CD14-positive monocyte (primary cell): ENCODE measurements at regions not wholly inside any gene's neighbourhood (a gene's known extent, or its start where the extent isn't known, plus 50 kb on each side); places are given as distances from the start of the nearest gene placed in this dataset.
A peak's percentile ranks its signal among the peaks of the same experiment; 100 is the strongest.

Experiments
- DNase-seq, 3 donors: peaks; one replicate each; pipeline ENCODE4 v3.0.0-alpha.2; 2011 to 2022
- H2AFZ ChIP-seq: 2 replicates; pipeline ENCODE4 v1.6.0; 2012; ENCODE audit warnings: mild to moderate bottlenecking, low read depth, low read length, inconsistent platforms; ENCODE audit not compliant: insufficient read depth, poor library complexity, severe bottlenecking
- H3K27ac ChIP-seq, 2 donors: 1 replicate in 1 of 2; 2 replicates in 1 of 2; pipeline ENCODE4 v1.5.1; 2012 to 2013; ENCODE audit warnings: low read length in 2 of 2, control low read depth in 1 of 2, inconsistent platforms in 1 of 2, low read depth in 1 of 2, mild to moderate bottlenecking in 1 of 2
- H3K27me3 ChIP-seq, 2 donors: one replicate each; pipeline versions ENCODE4 v1.6.0 to v1.6.1; 2011 to 2013; ENCODE audit warnings: low read length in 2 of 2; ENCODE audit not compliant: control insufficient read depth in 2 of 2, insufficient read depth in 2 of 2
- H3K36me3 ChIP-seq, 2 donors: replicated peaks in 1 of 2; 1 replicate in 1 of 2; 2 replicates in 1 of 2; pipeline versions ENCODE4 v1.5.1 to v1.6.1; 2012 to 2013; ENCODE audit warnings: low read length in 2 of 2, control low read depth in 1 of 2, inconsistent platforms in 1 of 2, mild to moderate bottlenecking in 1 of 2; ENCODE audit not compliant: insufficient read depth in 2 of 2, control insufficient read depth in 1 of 2
- H3K4me1 ChIP-seq, 2 donors: 1 replicate in 1 of 2; 2 replicates in 1 of 2; pipeline versions ENCODE4 v1.5.1 to v1.6.1; 2012 to 2013; ENCODE audit warnings: low read length in 2 of 2, control low read depth in 1 of 2, inconsistent platforms in 1 of 2, mild to moderate bottlenecking in 1 of 2, moderate library complexity in 1 of 2; ENCODE audit not compliant: insufficient read depth in 2 of 2, control insufficient read depth in 1 of 2
- H3K4me2 ChIP-seq: replicated peaks from 2 replicates; pipeline ENCODE3; 2012; ENCODE audit warnings: low read length, moderate library complexity, mild to moderate bottlenecking; ENCODE audit not compliant: poor library complexity, severe bottlenecking; ENCODE audit errors: extremely low read depth
- H3K4me3 ChIP-seq, 3 experiments: fragments of 200-600 bp in 1 of 3; sonication (generic) in 1 of 3; replicated peaks in 1 of 3; 1 replicate in 2 of 3; 2 replicates in 1 of 3; pipeline ENCODE4 v1.5.1; 2011 to 2013; ENCODE audit warnings: low read length in 3 of 3, mild to moderate bottlenecking in 3 of 3, control low read depth in 2 of 3, low read depth in 2 of 3, inconsistent platforms in 1 of 3, moderate library complexity in 1 of 3
- H3K79me2 ChIP-seq: 2 replicates; pipeline ENCODE4 v1.6.0; 2012; ENCODE audit warnings: mild to moderate bottlenecking, control low read depth, inconsistent platforms, low read length, moderate library complexity; ENCODE audit not compliant: insufficient read depth
- H3K9ac ChIP-seq: 2 replicates; pipeline ENCODE4 v1.6.0; 2017; ENCODE audit warnings: low read length, mild to moderate bottlenecking; ENCODE audit not compliant: insufficient read depth, poor library complexity, severe bottlenecking
- H3K9me3 ChIP-seq, 2 donors: replicated peaks in 1 of 2; 1 replicate in 1 of 2; 2 replicates in 1 of 2; pipeline versions ENCODE4 v1.5.1 to v1.6.1; 2012 to 2013; ENCODE audit warnings: low read length in 2 of 2, control low read depth in 1 of 2; ENCODE audit not compliant: control insufficient read depth in 1 of 2, insufficient read depth in 1 of 2
- H4K20me1 ChIP-seq: 2 replicates; pipeline ENCODE4 v1.6.0; 2012; ENCODE audit warnings: mild to moderate bottlenecking, low read length, control low read depth, moderate library complexity; ENCODE audit not compliant: insufficient read depth
- H3K27ac Mint-ChIP-seq, 7 donors: one replicate each; pipeline ENCODE4 v1.8.0; 2020; ENCODE audit warnings: mild to moderate bottlenecking in 7 of 7, mixed read lengths in 7 of 7, moderate library complexity in 6 of 7, inconsistent platforms in 2 of 7
- H3K27me3 Mint-ChIP-seq, 3 donors: one replicate each; pipeline ENCODE4 v1.8.0; 2021 to 2022; ENCODE audit warnings: low read depth in 3 of 3, mild to moderate bottlenecking in 3 of 3, mixed read lengths in 3 of 3, moderate library complexity in 3 of 3, inconsistent platforms in 1 of 3
- H3K36me3 Mint-ChIP-seq, 2 donors: one replicate each; pipeline ENCODE4 v1.8.0; 2020; ENCODE audit warnings: mixed read lengths in 2 of 2, inconsistent platforms in 1 of 2, mild to moderate bottlenecking in 1 of 2
- H3K4me1 Mint-ChIP-seq: one replicate; pipeline ENCODE4 v1.8.0; 2020; ENCODE audit warnings: mild to moderate bottlenecking, mixed read lengths
- H3K4me3 Mint-ChIP-seq, 2 donors: one replicate each; pipeline ENCODE4 v1.8.0; 2020; ENCODE audit warnings: mild to moderate bottlenecking in 2 of 2, mixed read lengths in 2 of 2, moderate library complexity in 1 of 2
- H3K9me3 Mint-ChIP-seq, 7 donors: one replicate each; pipeline ENCODE4 v1.8.0; 2020 to 2022; ENCODE audit warnings: mixed read lengths in 7 of 7, mild to moderate bottlenecking in 6 of 7, moderate library complexity in 6 of 7, inconsistent platforms in 2 of 7
- WGBS: methylation state at CpG from one replicate; pipeline ENCODE4 v1.1.5; 2013; ENCODE audit warnings: missing lambda C conversion rate; ENCODE audit not compliant: insufficient coverage; 5-methylcytosine and 5-hydroxymethylcytosine counted together
- intact Hi-C, 2 donors: fragments of 100-400 bp; cut with micrococcal nuclease; formaldehyde crosslinking; loops; one replicate each; pipeline versions ENCODE4 v1.15.0 to v1.15.1; 2023
- TF ChIP-seq, protein P1 (sequence below): fragments of 200-600 bp; IDR thresholded peaks from one replicate; pipeline ENCODE4 v1.8.0; 2022; ENCODE audit warnings: antibody characterized with exemption, mild to moderate bottlenecking

DNA sequence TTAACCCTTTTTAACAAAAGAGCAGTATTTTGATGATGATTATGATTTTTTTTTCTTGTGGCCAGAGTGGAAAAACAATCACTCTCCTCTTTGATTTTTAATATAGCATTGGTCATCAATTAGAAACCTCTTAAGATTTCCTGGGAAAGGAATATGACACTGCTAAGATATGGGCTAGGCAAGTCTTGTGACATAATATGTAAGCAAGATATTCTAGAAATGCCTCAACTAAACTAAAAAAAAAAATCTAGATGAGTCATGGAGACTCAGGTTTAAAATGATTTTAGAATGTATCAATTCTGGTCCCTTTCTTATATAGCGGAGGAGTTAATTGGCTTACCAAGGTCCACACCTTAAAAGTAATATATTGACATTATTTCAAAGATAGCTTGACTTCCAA lies 60.3 kb upstream of the JUN start:
- H3K9me3 Mint-ChIP-seq: no peaks in the 10 kb centered on the region
- WGBS: no CpG with 5 or more reads among the region's 1 CpG
- no peak overlapping the region for H3K4me2 ChIP-seq
- H2AFZ ChIP-seq: no peak overlapping the region
- no peak overlapping the region for H3K27ac ChIP-seq
- no peak overlapping the region for H3K4me3 ChIP-seq
- no peaks in the 10 kb centered on the region for H3K9me3 ChIP-seq
- H3K4me1 ChIP-seq: peaks cover 4 to 5% of the 10 kb centered on the region in 2 donors
- peaks cover 12% of the 10 kb centered on the region for H3K4me1 Mint-ChIP-seq
- H3K27me3 Mint-ChIP-seq: no peaks in the 10 kb centered on the region
- H3K27me3 ChIP-seq: no peaks in the 10 kb centered on the region
- no peaks in the 10 kb centered on the region for H3K36me3 ChIP-seq
- TF ChIP-seq, protein P1, sequence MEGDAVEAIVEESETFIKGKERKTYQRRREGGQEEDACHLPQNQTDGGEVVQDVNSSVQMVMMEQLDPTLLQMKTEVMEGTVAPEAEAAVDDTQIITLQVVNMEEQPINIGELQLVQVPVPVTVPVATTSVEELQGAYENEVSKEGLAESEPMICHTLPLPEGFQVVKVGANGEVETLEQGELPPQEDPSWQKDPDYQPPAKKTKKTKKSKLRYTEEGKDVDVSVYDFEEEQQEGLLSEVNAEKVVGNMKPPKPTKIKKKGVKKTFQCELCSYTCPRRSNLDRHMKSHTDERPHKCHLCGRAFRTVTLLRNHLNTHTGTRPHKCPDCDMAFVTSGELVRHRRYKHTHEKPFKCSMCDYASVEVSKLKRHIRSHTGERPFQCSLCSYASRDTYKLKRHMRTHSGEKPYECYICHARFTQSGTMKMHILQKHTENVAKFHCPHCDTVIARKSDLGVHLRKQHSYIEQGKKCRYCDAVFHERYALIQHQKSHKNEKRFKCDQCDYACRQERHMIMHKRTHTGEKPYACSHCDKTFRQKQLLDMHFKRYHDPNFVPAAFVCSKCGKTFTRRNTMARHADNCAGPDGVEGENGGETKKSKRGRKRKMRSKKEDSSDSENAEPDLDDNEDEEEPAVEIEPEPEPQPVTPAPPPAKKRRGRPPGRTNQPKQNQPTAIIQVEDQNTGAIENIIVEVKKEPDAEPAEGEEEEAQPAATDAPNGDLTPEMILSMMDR: no peak
- DNase-seq: no peak
- H3K4me3 Mint-ChIP-seq: no peak overlapping the region
- no peaks in the 10 kb centered on the region for H3K79me2 ChIP-seq
- H4K20me1 ChIP-seq: no peaks in the 10 kb centered on the region
- no peak overlapping the region for H3K27ac Mint-ChIP-seq
- intact Hi-C loops: no loop called here
- no peaks in the 10 kb centered on the region for H3K36me3 Mint-ChIP-seq
- H3K9ac ChIP-seq: no peak overlapping the region

- Histone ChIP-seq H3K79me2 (no peaks in the 10 kb centered on the region), H3K9me3 (no peaks in the 10 kb centered on the region), H3K9ac (no peak overlapping the region), H3K4me2 (no peak overlapping the region), H3K4me1 (peaks cover 4 to 5% of the 10 kb centered on the region in 2 donors), H3K4me3 (no peak overlapping the region), H2AFZ (no peak overlapping the region), H3K36me3 (no peaks in the 10 kb centered on the region), H3K27ac (no peak overlapping the region), H3K27me3 (no peaks in the 10 kb centered on the region), H4K20me1 (no peaks in the 10 kb centered on the region)
- Mint-ChIP-seq H3K27me3 (peaks cover 0 to 3% (median 1%) of the 10 kb centered on the region in 3 donors), H3K4me3 (no peak overlapping the region), H3K36me3 (no peaks in the 10 kb centered on the region), H3K4me1 (peaks cover 8% of the 10 kb centered on the region), H3K9me3 (no peaks in the 10 kb centered on the region), H3K27ac (peak overlapping the region in 2 of 7 donors; percentile 15 to 28)
- 24% methylated on average over 2 of the region's 4 CpGs for WGBS
- TF ChIP-seq, protein P1: no peak
- DNase-seq: peak; percentile 37 to 53 (median 40)
- intact Hi-C loops: no loop called here
These were observed 62.1 kb upstream of the JUN start for GRCh38 chr1:58845942-58846341.
